KG1 (cell line): ENCODE measurements at regions not wholly inside any gene's neighbourhood (a gene's known extent, or its start where the extent isn't known, plus 50 kb on each side); places are given as distances from the start of the nearest gene placed in this dataset.

Experiments
- DNase-seq: peaks from one replicate; lab custom pipeline; 2025; lab: John Stamatoyannopoulos, UW

GRCh38 chr4:182089326-182089725 lies 153.9 kb upstream of the TENM3 start:
- no peak for DNase-seq

DNA sequence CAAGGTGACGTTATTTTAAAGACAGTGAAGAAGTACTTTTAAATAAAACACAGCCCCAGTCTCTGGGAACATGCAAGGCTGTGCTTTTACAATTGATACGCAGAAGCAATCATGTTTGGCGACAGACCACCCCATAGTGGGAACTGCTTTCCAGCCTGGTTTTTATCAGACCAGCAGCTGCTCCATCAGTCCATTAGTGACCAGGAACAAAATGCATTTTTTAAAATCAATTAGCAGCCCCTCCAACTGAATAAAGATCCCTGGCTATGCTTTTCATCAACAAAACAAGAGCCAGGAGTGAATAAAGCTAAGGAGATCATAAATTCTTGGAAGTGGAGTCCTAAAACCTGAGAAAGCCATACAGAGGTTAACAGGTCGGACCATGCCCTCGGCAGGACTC lies 153.0 kb upstream of the TENM3 start:
- DNase-seq: no peak

DNA sequence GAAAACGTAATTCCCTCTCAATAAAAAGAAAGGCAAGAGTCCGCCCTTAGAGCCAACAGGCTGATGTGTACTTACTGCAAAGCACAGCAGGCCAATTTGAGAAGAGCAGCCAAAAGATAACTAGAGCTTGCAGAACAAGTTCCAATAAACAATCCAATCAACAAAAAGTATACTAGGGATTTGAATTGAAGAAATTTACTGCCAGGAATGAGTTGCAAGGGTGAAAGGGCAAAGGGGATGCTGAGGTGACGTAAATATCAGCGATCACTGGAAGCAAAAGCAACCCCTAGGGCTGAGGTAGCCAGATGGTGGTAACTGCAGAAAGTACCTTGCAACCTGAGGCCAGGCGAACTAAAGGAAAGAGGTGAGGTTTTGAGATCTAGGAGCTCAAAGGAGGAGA lies 152.1 kb upstream of the TENM3 start:
- no peak for DNase-seq

- no peak for DNase-seq
These were observed 149.8 kb upstream of the TENM3 start for GRCh38 chr4:182093431-182093831.

DNA sequence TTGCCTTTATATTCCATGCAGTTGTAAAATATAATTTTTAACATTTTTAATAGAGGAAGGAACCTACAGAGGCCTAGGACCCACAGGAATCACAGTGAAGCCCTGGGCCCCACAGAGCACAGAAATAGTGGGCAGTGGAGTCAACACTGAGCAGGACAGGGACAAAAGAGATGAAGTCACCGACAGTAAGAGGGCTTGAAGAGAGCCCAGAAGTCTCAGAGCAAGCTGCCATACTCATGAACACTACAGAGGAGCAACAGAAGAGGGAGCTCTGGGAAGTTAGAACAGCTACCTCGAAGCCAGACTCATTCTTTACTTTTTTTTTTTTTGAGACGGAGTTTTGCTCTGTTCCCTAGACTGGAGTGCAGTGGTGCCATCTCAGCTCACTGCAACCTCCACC lies 149.3 kb upstream of the TENM3 start:
- DNase-seq: no peak

DNA sequence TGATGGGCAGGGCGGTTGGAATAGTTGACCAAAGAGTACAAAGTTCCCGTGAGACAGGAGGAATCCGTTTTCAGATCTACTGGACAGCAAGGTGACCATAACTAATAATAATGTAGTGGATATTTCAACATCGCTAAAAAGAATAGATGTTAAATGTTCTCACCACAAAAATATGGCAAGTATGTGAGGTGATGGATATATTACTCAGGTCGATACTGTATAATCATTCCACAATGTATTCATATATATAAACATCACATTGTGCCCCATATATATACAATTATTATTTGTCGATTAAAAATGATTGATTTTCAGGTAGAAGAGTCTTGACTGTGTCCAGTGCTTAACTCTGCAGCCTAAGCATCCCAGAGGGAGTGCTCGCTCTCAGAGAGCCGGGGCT lies 141.6 kb upstream of the TENM3 start:
- DNase-seq: no peak

DNA sequence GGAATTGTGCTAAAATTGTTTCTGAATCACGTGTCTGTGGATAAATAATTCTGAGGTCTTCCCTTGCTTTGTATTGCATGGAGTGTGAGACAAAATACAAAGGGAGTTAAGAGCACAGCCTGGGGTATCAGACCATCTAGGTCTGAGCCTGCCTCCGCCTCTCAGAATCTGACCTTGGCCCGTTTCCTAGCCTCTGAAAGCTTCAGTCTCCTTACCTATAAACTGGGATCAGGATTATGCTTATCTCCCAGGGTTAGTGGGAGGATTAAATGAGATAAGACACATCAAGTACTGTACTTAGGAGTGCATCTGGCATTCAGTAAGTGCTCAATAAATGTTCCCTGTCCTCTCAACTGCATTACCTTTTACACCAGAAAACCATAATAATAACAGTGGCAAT lies 140.6 kb upstream of the TENM3 start:
- no peak for DNase-seq

GRCh38 chr4:182103614-182104319 lies 139.4 kb upstream of the TENM3 start:
- no peak for DNase-seq

DNA sequence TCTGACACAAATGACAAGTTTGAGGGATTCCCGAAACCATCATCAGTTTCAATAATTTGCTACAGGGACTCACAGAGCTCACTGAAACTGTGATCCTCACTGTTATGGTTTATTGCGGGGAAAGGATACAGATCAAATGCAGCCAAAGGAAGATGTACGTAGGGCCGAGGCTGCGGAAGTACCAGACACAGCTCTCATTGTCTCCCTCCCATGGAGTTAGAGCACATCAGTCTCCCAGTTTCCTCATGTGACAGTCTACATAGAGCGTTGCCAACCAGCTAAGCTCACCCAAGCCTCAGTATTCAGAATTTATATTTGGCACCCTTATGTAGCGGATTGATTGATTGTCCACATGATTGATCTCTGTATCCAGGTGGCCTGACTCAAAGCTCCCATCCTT lies 137.8 kb upstream of the TENM3 start:
- no peak for DNase-seq

GRCh38 chr4:182107931-182108330 lies 135.3 kb upstream of the TENM3 start:
- no peak for DNase-seq

GRCh38 chr4:182111586-182111985 lies 131.6 kb upstream of the TENM3 start:
- DNase-seq: no peak

- DNase-seq: no peak
These were observed 129.4 kb upstream of the TENM3 start for GRCh38 chr4:182113779-182114178.

DNA sequence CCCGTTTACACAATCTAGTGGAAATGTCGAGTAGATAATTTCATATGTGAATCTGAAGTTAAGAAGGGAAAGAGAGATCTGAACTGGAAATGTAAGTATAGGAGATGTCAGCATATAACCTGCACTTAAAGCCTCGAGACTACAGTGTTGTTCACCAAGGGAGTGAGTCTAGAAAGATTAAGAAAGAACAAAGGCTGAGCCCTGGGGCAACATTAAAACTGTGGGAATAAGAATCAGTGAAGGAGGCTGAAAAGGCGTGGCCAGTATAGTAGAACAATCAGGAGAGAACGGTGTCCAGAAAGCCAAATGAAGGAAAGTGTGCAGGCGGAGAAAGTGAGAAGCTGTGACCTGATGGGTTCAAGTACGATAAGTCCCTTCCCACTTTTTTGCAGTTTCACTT lies 118.8 kb upstream of the TENM3 start:
- no peak for DNase-seq

DNA sequence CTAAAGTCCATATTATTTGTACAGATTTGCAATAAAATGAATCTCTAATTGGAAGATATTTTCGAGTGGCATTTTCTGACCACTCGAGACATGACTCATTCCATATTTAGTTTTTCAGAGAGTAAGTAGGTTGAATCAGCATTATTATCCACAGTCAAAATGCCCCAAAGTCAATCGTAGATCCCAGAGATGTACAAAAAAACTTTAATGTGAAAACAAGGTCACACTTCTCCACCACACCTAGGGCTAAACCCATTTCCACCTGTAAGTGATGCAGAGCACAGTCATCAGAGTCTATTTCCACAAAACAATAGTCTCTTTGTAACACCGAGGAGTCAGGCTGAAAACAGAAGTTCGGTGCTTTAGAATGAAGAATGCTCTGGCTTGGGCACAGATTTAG lies 117.1 kb upstream of the TENM3 start:
- no peak for DNase-seq

- DNase-seq: no peak
These were observed 116.6 kb upstream of the TENM3 start for GRCh38 chr4:182126603-182127002.

- DNase-seq: no peak
These were observed 110.2 kb upstream of the TENM3 start for GRCh38 chr4:182133033-182133432.

DNA sequence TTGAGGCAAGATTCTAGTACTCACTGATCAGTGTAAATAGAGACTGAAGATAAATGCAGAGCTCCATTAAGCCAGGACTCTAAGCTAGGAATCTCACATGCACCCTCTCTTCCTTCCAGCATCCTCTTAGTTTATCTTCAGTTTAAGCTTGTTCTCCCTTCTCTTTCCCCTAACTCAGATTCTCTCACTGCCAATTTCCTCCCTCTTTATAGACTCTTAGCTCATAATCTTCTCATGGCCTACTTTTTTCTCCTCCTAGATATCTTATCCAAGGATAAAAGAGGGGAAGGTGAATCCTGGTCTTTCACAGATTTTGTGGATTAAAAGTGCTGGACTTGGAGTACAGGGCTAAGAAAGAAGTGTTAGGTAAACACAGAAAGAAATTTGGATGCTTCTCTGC lies 108.9 kb upstream of the TENM3 start:
- DNase-seq: no peak

- no peak for DNase-seq
These were observed 107.0 kb upstream of the TENM3 start for GRCh38 chr4:182136201-182136600.

- no peak for DNase-seq
These were observed 105.9 kb upstream of the TENM3 start for GRCh38 chr4:182137343-182137742.

- DNase-seq: no peak
These were observed 103.7 kb upstream of the TENM3 start for GRCh38 chr4:182139491-182139890.

GRCh38 chr4:182140547-182140946 lies 102.7 kb upstream of the TENM3 start:
- DNase-seq: no peak

DNA sequence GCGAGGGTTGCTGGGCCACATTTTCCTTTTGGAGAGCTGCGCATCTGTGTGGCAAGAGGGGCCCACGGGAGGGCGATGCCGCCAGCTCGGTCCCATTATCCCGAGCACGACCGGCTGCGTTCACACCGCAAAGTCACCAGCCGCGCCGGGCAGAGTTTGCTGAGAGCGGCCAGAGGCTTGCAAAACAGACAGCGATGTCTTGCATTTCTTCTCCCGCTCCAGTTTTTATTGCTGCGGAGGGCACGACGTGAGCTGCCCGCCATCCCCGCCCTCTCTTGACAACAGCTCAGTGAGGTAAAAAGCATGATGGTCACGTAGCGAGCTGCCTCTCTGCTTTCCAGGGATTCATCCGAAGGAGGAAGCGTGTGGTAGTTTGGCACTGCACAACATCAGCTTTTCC lies 102.1 kb upstream of the TENM3 start:
- DNase-seq: no peak

- no peak for DNase-seq
These were observed 100.8 kb upstream of the TENM3 start for GRCh38 chr4:182142176-182143085.
